Heart left ventricle (tissue), 13 donors: ENCODE measurements at regions not wholly inside any gene's neighbourhood (a gene's known extent, or its start where the extent isn't known, plus 50 kb on each side); places are given as distances from the start of the nearest gene placed in this dataset.

Experiments
- CTCF ChIP-seq, 12 donors: fragments of 200-600 bp; sonication (generic) in 4 of 12; IDR thresholded peaks; one replicate each; pipeline versions ENCODE4 v1.5.0 to v1.8.0; 2018 to 2022; ENCODE audit warnings: antibody characterized with exemption in 12 of 12, mild to moderate bottlenecking in 5 of 12
- POLR2A ChIP-seq, 2 donors: fragments of 450-650 bp; IDR thresholded peaks; one replicate each; pipeline ENCODE4 v1.6.1; 2017; ENCODE audit warnings: antibody characterized with exemption in 2 of 2, mild to moderate bottlenecking in 2 of 2, moderate library complexity in 2 of 2
- donor health status: ischemic (EF 13 %, LVEDD 7.1; RV severe dilation, severe dysfunction).
- donor health status: DM: no; HTN: yes; CAD: no.
- donor health status: DM: no; HTN: no; CAD: no.
- donor health status: ischemic (EF 25% LVEDD 6.9; RV normal size, moderate dysfunction).
- donor health status: ischemic (EF 25% LVEDD 5.7; RV mildly dilated, moderate dysfunction).
- donor health status: ischemic (EF 35%, LVEDD 5.7; RV mildly dilated, moderate dysfunction).
- donor health status: nonischemic (EF 11% LVEDD 7.7; RV severe dilation, severe dysfunction).
- donor health status: DM: yes; HTN: yes; CAD: no.
- donor health status: PGD.
- donor health status: ischemic (EF 29% LVEDD 5.4; RV normal size, mild dysfunction).
- donor health status: nonischemic (EF 23%, LVEDD 6.1; RV moderate dilation, normal function).

- TF ChIP-seq CTCF (IDR thresholded peaks at IDR 0.05) (no peak), POLR2A (IDR thresholded peaks at IDR 0.05) (no peak)
Measured at GRCh38 chr6:105567140-105567539, 164.3 kb upstream of the PREP start.
